H9 (cell line): ENCODE measurements at regions not wholly inside any gene's neighbourhood (a gene's known extent, or its start where the extent isn't known, plus 50 kb on each side); places are given as distances from the start of the nearest gene placed in this dataset.

Source experiments
- DNase-seq: peaks from one replicate; pipeline ENCODE4 v3.0.0-alpha.2; 2017
- H2AFZ ChIP-seq: one replicate; pipeline ENCODE4 v1.6.1; 2013; ENCODE audit warnings: mild to moderate bottlenecking, low read length, control low read depth, moderate library complexity
- H2AK5ac ChIP-seq: 2 replicates; pipeline ENCODE4 v1.6.1; 2013; ENCODE audit warnings: low read length, control low read depth, mixed read lengths; ENCODE audit not compliant: insufficient read length
- H2BK120ac ChIP-seq: one replicate; pipeline ENCODE4 v1.6.1; 2013; ENCODE audit warnings: low read depth, mild to moderate bottlenecking, low read length, control low read depth, inconsistent platforms; ENCODE audit not compliant: poor library complexity, severe bottlenecking
- H2BK12ac ChIP-seq: 2 replicates; pipeline ENCODE4 v1.6.1; 2013; ENCODE audit warnings: low read length, control low read depth, mixed read lengths, low read depth; ENCODE audit not compliant: insufficient read length
- H2BK15ac ChIP-seq: 2 replicates; pipeline ENCODE4 v1.6.1; 2013; ENCODE audit warnings: low read depth, low read length, control low read depth
- H2BK20ac ChIP-seq: one replicate; pipeline ENCODE4 v1.6.1; 2013; ENCODE audit warnings: low read depth, mild to moderate bottlenecking, low read length, control low read depth, inconsistent platforms; ENCODE audit not compliant: poor library complexity, severe bottlenecking
- H2BK5ac ChIP-seq: 2 replicates; pipeline ENCODE4 v1.6.1; 2013; ENCODE audit warnings: low read length, control low read depth, mixed read lengths; ENCODE audit not compliant: insufficient read length
- H3K14ac ChIP-seq: 2 replicates; pipeline ENCODE4 v1.6.1; 2013; ENCODE audit warnings: low read length, control low read depth; ENCODE audit not compliant: insufficient read depth
- H3K18ac ChIP-seq: 2 replicates; pipeline ENCODE4 v1.6.1; 2013; ENCODE audit warnings: low read depth, mild to moderate bottlenecking, mixed read lengths, low read length, control low read depth; ENCODE audit not compliant: insufficient read length
- H3K23ac ChIP-seq: 2 replicates; pipeline ENCODE4 v1.6.1; 2013; ENCODE audit warnings: low read length, control low read depth, mixed read lengths, low read depth; ENCODE audit not compliant: insufficient read length
- H3K23me2 ChIP-seq: 2 replicates; pipeline ENCODE4 v1.6.1; 2013; ENCODE audit warnings: low read depth, mild to moderate bottlenecking, mixed read lengths, low read length, control low read depth; ENCODE audit not compliant: insufficient read length, poor library complexity, severe bottlenecking
- H3K27ac ChIP-seq: 2 replicates; pipeline ENCODE4 v1.5.1; 2013; ENCODE audit warnings: low read length, control low read depth, mixed read lengths, low read depth; ENCODE audit not compliant: insufficient read length
- H3K27me3 ChIP-seq: 2 replicates; pipeline ENCODE4 v1.6.1; 2013; ENCODE audit warnings: low read length, control low read depth, inconsistent platforms; ENCODE audit not compliant: insufficient read depth
- H3K4ac ChIP-seq: 2 replicates; pipeline ENCODE4 v1.6.1; 2013; ENCODE audit warnings: low read depth, mild to moderate bottlenecking, control low read depth, inconsistent platforms, low read length, moderate library complexity
- H3K4me1 ChIP-seq: 2 replicates; pipeline ENCODE4 v1.6.1; 2013; ENCODE audit warnings: low read length, control low read depth, inconsistent platforms; ENCODE audit not compliant: insufficient read depth
- H3K4me2 ChIP-seq: 2 replicates; pipeline ENCODE4 v1.6.1; 2013; ENCODE audit warnings: low read length, control low read depth, mixed read lengths; ENCODE audit not compliant: insufficient read length, insufficient read depth
- H3K56ac ChIP-seq: 2 replicates; pipeline ENCODE4 v1.6.1; 2013; ENCODE audit warnings: low read depth, mild to moderate bottlenecking, mixed read lengths, low read length, control low read depth; ENCODE audit not compliant: insufficient read length
- H3K79me1 ChIP-seq: 2 replicates; pipeline ENCODE4 v1.6.1; 2013; ENCODE audit warnings: low read depth, mild to moderate bottlenecking, moderate library complexity, low read length, control low read depth, inconsistent platforms; ENCODE audit not compliant: insufficient read depth, poor library complexity, severe bottlenecking
- H3K79me2 ChIP-seq: 2 replicates; pipeline ENCODE4 v1.6.1; 2013; ENCODE audit warnings: low read length, control low read depth, inconsistent platforms; ENCODE audit not compliant: insufficient read depth
- H3K9ac ChIP-seq: 2 replicates; pipeline ENCODE4 v1.6.1; 2013; ENCODE audit warnings: low read length, control low read depth, mixed read lengths; ENCODE audit not compliant: insufficient read length; ENCODE audit errors: extremely low read depth
- H3K9me3 ChIP-seq: one replicate; pipeline ENCODE4 v1.6.1; 2013; ENCODE audit warnings: low read depth, low read length, inconsistent platforms; ENCODE audit not compliant: control insufficient read depth
- H3T11ph ChIP-seq: one replicate; pipeline ENCODE4 v1.6.1; 2013; ENCODE audit warnings: mild to moderate bottlenecking, low read length, control low read depth, inconsistent platforms
- H4K20me1 ChIP-seq: one replicate; pipeline ENCODE4 v1.6.1; 2013; ENCODE audit not compliant: control insufficient read depth, insufficient read length, insufficient read depth
- H4K5ac ChIP-seq: 2 replicates; pipeline ENCODE4 v1.6.1; 2013; ENCODE audit warnings: low read depth, mild to moderate bottlenecking, mixed read lengths, low read length, control low read depth; ENCODE audit not compliant: insufficient read length
- H4K8ac ChIP-seq: replicated peaks from 2 replicates; pipeline ENCODE4 v1.6.1; 2013; ENCODE audit warnings: low read length, control low read depth, mixed read lengths, low read depth; ENCODE audit not compliant: insufficient read length
- H4K91ac ChIP-seq: 2 replicates; pipeline ENCODE4 v1.6.1; 2013; ENCODE audit warnings: low read depth, mild to moderate bottlenecking, moderate library complexity, mixed read lengths, low read length, control low read depth; ENCODE audit not compliant: insufficient read length
- H3K27ac Mint-ChIP-seq, 3 experiments: 2 replicates in 2 of 3; 3 replicates in 1 of 3; pipeline ENCODE4 v1.8.0; 2020 to 2021; ENCODE audit warnings: mixed read lengths in 3 of 3, mild to moderate bottlenecking in 1 of 3, moderate library complexity in 1 of 3
- H3K27me3 Mint-ChIP-seq: 2 replicates; pipeline ENCODE4 v1.8.0; 2021; ENCODE audit warnings: low read depth, mild to moderate bottlenecking, moderate library complexity, mixed read lengths
- H3K36me3 Mint-ChIP-seq, 3 experiments: 2 replicates in 2 of 3; 3 replicates in 1 of 3; pipeline ENCODE4 v1.8.0; 2020 to 2021; ENCODE audit warnings: low read depth in 3 of 3, mixed read lengths in 3 of 3; ENCODE audit not compliant: insufficient read depth in 1 of 3
- H3K4me1 Mint-ChIP-seq, 2 experiments: 2 replicates each; pipeline ENCODE4 v1.8.0; 2020; ENCODE audit warnings: mixed read lengths in 2 of 2
- H3K4me3 Mint-ChIP-seq, 2 experiments: 2 replicates in 1 of 2; 3 replicates in 1 of 2; pipeline ENCODE4 v1.8.0; 2020 to 2021; ENCODE audit warnings: mild to moderate bottlenecking in 2 of 2, mixed read lengths in 2 of 2, moderate library complexity in 1 of 2
- H3K9me3 Mint-ChIP-seq, 2 experiments: 2 replicates in 1 of 2; 3 replicates in 1 of 2; pipeline ENCODE4 v1.8.0; 2020; ENCODE audit warnings: mild to moderate bottlenecking in 2 of 2, mixed read lengths in 2 of 2, moderate library complexity in 1 of 2
- CTCF ChIP-seq: fragments of 200-600 bp; sonication (generic); conservative IDR thresholded peaks from 3 replicates; pipeline ENCODE4 v1.8.0; 2021; ENCODE audit warnings: antibody characterized with exemption, mild to moderate bottlenecking

GRCh38 chr14:55816225-55816624, 236.2 kb downstream of the KTN1 start:
- Histone ChIP-seq H4K5ac (no peak overlapping the region), H2BK20ac (no peak overlapping the region), H3K79me1 (no peaks in the 10 kb centered on the region)

More at GRCh38 chr14:55816225-55816624, 236.2 kb downstream of the KTN1 start:
- Histone ChIP-seq H3K79me2 (no peaks in the 10 kb centered on the region), H4K8ac (no peak overlapping the region), H4K91ac (no peak overlapping the region), H3K56ac (no peak overlapping the region), H3K18ac (no peak overlapping the region), H2BK12ac (no peak overlapping the region), H3K27ac (no peak overlapping the region), H3K4me1 (no peaks in the 10 kb centered on the region), H2BK120ac (no peak overlapping the region), H3K14ac (no peak overlapping the region), H2BK5ac (no peak overlapping the region), H3K23me2 (no peaks in the 10 kb centered on the region), H3K23ac (no peak overlapping the region), H4K20me1 (no peaks in the 10 kb centered on the region), H3K27me3 (no peaks in the 10 kb centered on the region), H2BK15ac (no peak overlapping the region), H3K4ac (no peak overlapping the region), H2AFZ (no peak overlapping the region), H2AK5ac (no peak overlapping the region), H3K9ac (no peak overlapping the region), H3T11ph (no peak overlapping the region), H3K9me3 (no peaks in the 10 kb centered on the region), H3K4me2 (no peak overlapping the region)
- TF ChIP-seq CTCF, result no peak
- H3K27ac Mint-ChIP-seq, result no peak overlapping the region
- peaks cover 0 to 21% (median 2%) of the 10 kb centered on the region in 3 experiments; a peak in 2 of 7 replicates for H3K36me3 Mint-ChIP-seq
- H3K9me3 Mint-ChIP-seq, result peaks cover 13 to 15% of the 10 kb centered on the region in 2 experiments; a peak in 4 of 5 replicates
- DNase-seq, result no peak
- no peak overlapping the region for H3K4me3 Mint-ChIP-seq
- no peaks in the 10 kb centered on the region for H3K4me1 Mint-ChIP-seq
- peaks cover 2% of the 10 kb centered on the region; the same call in 1 of the 2 replicates for H3K27me3 Mint-ChIP-seq
